ENCODE measurements at regions not wholly inside any gene's neighbourhood (a gene's known extent, or its start where the extent isn't known, plus 50 kb on each side); places are given as distances from the start of the nearest gene placed in this dataset.

- DNase-seq (ENCODE audit: low spot score): no peak
- no peak for TF ChIP-seq CTCF (IDR thresholded peaks at IDR 0.05)
- no peak for ATAC-seq (ENCODE audit: low FRiP score)
Measured at GRCh38 chr6:14505401-14505800, 387.8 kb downstream of the CD83 start.

GRCh38 chr6:14506656-14507246 lies 389.2 kb downstream of the CD83 start:
- no peak for TF ChIP-seq CTCF (IDR thresholded peaks at IDR 0.05)
- ATAC-seq (ENCODE audit: low FRiP score) (no peak), DNase-seq (ENCODE audit: low spot score) (no peak)

GRCh38 chr6:14509120-14509519 lies 391.5 kb downstream of the CD83 start:
- DNase-seq (ENCODE audit: low spot score) (no peak), ATAC-seq (ENCODE audit: low FRiP score) (no peak)
- no peak for TF ChIP-seq CTCF (IDR thresholded peaks at IDR 0.05)

GRCh38 chr6:14510038-14510437 lies 392.5 kb downstream of the CD83 start:
- DNase-seq (ENCODE audit: low spot score) (no peak), ATAC-seq (ENCODE audit: low FRiP score) (no peak)
- no peak for TF ChIP-seq CTCF (IDR thresholded peaks at IDR 0.05)

- ATAC-seq (ENCODE audit: low FRiP score) (no peak), DNase-seq (ENCODE audit: low spot score) (no peak)
- no peak for TF ChIP-seq CTCF (IDR thresholded peaks at IDR 0.05)
Measured at GRCh38 chr6:14511061-14511586, 393.6 kb downstream of the CD83 start.

- TF ChIP-seq CTCF (IDR thresholded peaks at IDR 0.05): no peak
- DNase-seq (ENCODE audit: low spot score) (no peak), ATAC-seq (ENCODE audit: low FRiP score) (no peak)
Measured at GRCh38 chr6:14512246-14512645, 394.7 kb downstream of the CD83 start.

Measured in omental fat pad (tissue), 3 donors.